Peyer's patch (tissue), 4 donors: ENCODE measurements at regions not wholly inside any gene's neighbourhood (a gene's known extent, or its start where the extent isn't known, plus 50 kb on each side); places are given as distances from the start of the nearest gene placed in this dataset.

ENCODE experiments used
- DNase-seq, 3 donors: peaks; one replicate each; pipeline ENCODE4 v3.0.0-alpha.2; 2017 to 2019
- H3K27ac ChIP-seq, 4 donors: fragments of 200-600 bp; sonication (generic); one replicate each; pipeline ENCODE4 v1.5.1; 2016 to 2019
- H3K27me3 ChIP-seq, 2 donors: fragments of 200-600 bp; sonication (generic); one replicate each; pipeline ENCODE4 v1.5.1; 2019
- H3K36me3 ChIP-seq, 3 donors: fragments of 200-600 bp; sonication (generic); one replicate each; pipeline ENCODE4 v1.5.1; 2016 to 2019
- H3K4me1 ChIP-seq, 4 donors: fragments of 200-600 bp; sonication (generic); one replicate each; pipeline ENCODE4 v1.5.1; 2016 to 2019
- H3K4me3 ChIP-seq, 4 donors: fragments of 200-600 bp; sonication (generic); 1 replicate in 3 of 4; 2 replicates in 1 of 4; pipeline ENCODE4 v1.5.1; 2016 to 2019; ENCODE audit warnings: mild to moderate bottlenecking in 1 of 4
- H3K9me3 ChIP-seq, 4 donors: fragments of 200-600 bp; sonication (generic); one replicate each; pipeline ENCODE4 v1.5.1; 2016 to 2019; ENCODE audit warnings: mild to moderate bottlenecking in 1 of 4
- POLR2A ChIP-seq, 2 donors: fragments of 450-650 bp; IDR thresholded peaks; one replicate each; pipeline ENCODE4 v1.5.1; 2017; ENCODE audit warnings: antibody characterized with exemption in 2 of 2, mild to moderate bottlenecking in 2 of 2, moderate library complexity in 2 of 2
- TF ChIP-seq, protein P1 (sequence below), 6 experiments: fragments of 450-650 bp in 4 of 6; fragments of 200-600 bp in 2 of 6; sonication (generic) in 1 of 6; IDR thresholded peaks; one replicate each; pipeline ENCODE4 v1.5.1; 2017 to 2019; ENCODE audit warnings: antibody characterized with exemption in 6 of 6, mild to moderate bottlenecking in 3 of 6, moderate library complexity in 1 of 6

DNA sequence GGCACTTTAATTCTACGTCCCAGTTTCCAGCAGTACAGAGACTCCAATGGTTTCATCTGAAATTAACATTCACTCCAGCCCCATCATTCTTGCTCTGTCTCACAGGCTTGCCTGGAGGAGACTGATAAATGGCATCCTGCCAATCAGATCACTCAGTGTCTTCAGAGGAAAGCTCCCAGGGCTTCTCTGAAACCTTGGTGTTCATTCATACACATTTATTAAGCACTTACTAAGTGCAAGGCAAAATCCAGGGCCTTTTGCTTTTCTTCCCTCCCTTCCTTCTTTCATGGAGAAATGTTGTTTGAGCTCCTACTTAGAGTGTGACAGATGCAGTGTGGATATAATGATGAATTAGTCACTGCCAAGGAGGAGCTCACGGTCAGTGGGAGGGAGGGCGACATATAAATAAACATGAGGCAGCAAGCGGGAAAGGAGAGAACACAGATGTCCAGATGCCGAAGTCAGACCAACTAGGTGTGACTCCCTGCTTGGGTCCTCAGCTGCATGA, 106.7 kb upstream of the DTNBP1 start:
- H3K36me3 ChIP-seq, result no peaks in the 10 kb centered on the region
- H3K27ac ChIP-seq, result no peak overlapping the region
- no peak for DNase-seq
- TF ChIP-seq POLR2A (IDR thresholded peaks at IDR 0.05), result no peak
- TF ChIP-seq, protein P1, sequence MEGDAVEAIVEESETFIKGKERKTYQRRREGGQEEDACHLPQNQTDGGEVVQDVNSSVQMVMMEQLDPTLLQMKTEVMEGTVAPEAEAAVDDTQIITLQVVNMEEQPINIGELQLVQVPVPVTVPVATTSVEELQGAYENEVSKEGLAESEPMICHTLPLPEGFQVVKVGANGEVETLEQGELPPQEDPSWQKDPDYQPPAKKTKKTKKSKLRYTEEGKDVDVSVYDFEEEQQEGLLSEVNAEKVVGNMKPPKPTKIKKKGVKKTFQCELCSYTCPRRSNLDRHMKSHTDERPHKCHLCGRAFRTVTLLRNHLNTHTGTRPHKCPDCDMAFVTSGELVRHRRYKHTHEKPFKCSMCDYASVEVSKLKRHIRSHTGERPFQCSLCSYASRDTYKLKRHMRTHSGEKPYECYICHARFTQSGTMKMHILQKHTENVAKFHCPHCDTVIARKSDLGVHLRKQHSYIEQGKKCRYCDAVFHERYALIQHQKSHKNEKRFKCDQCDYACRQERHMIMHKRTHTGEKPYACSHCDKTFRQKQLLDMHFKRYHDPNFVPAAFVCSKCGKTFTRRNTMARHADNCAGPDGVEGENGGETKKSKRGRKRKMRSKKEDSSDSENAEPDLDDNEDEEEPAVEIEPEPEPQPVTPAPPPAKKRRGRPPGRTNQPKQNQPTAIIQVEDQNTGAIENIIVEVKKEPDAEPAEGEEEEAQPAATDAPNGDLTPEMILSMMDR (IDR thresholded peaks at IDR 0.05), result no peak
- H3K27me3 ChIP-seq, result no peaks in the 10 kb centered on the region
- H3K4me3 ChIP-seq, result no peak overlapping the region
- no peaks in the 10 kb centered on the region for H3K4me1 ChIP-seq
- H3K9me3 ChIP-seq, result no peaks in the 10 kb centered on the region

DNA sequence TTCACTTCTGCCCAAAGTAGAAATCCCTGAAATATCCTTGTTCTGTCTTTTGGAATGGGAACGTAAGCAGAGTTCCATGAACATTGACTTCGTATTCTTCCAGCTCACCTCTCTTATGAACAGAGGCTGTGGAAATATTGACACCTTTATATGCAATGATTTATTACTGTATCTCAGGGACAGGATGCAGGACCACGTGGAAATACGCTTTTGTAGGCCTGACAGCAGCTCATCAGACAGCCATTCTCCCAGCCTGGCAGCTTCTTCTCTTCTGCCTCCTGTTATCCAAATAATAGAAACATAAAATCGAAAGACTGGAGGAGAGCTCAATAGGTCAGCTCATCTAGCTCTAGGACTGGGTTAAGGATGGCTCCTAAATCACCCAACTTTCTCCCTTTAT, 106.2 kb upstream of the DTNBP1 start:
- Histone ChIP-seq H3K27ac (no peak overlapping the region), H3K9me3 (no peaks in the 10 kb centered on the region), H3K4me1 (peaks cover 0 to 4% (median 0%) of the 10 kb centered on the region in 4 donors), H3K4me3 (no peak overlapping the region), H3K36me3 (no peaks in the 10 kb centered on the region), H3K27me3 (no peaks in the 10 kb centered on the region)
- TF ChIP-seq, protein P1 (IDR thresholded peaks at IDR 0.05), result no peak
- no peak for TF ChIP-seq POLR2A (IDR thresholded peaks at IDR 0.05)
- no peak for DNase-seq

DNA sequence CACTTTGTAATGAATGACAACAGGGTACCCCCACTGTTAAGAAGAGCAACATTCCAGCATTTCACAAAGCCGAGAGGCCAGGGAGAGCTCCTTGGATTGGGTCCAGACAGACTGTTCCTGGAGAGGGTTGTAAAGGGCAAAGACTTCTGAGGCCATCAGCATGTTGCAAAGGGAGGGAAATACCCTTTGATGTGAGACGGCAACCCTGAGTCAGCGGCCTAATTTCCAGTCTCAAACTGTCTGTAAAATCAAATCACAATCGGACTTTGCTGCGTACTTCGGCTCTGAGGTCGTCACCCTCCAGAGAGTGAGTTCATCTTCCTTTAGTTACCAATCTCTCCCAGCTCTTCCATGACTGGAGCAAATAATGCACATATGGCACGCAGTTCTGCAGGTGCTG, 101.0 kb upstream of the DTNBP1 start:
- Histone ChIP-seq H3K4me1 (peaks cover 0 to 4% (median 2%) of the 10 kb centered on the region in 4 donors), H3K27me3 (no peaks in the 10 kb centered on the region), H3K9me3 (no peaks in the 10 kb centered on the region), H3K36me3 (no peaks in the 10 kb centered on the region), H3K4me3 (no peak overlapping the region), H3K27ac (peak overlapping the region in 1 of 4 donors; percentile 22)
- DNase-seq, result peak in 2 of 3 donors; percentile 79 to 90
- TF ChIP-seq, protein P1 (IDR thresholded peaks at IDR 0.05), result no peak
- no peak for TF ChIP-seq POLR2A (IDR thresholded peaks at IDR 0.05)

DNA sequence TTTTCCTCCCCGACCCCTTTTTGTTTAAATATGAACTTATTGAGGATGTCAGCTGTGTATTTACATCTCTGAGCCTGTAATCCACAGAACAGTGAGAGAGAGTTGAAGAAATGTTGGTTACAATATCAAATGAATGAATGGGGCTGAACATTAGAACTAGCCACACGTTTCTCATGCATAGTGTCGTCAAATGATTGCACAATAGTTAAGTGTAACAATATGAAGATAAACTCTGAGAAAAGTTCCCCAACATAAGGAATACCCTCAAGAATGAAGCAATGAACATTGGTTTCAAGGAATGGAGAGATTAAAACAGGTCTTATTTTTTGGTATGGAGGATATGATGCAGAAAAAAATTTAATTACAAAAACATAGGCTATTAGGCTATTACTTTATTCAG, 100.5 kb upstream of the DTNBP1 start:
- H3K9me3 ChIP-seq, result no peaks in the 10 kb centered on the region
- H3K4me1 ChIP-seq, result peaks cover 0 to 4% (median 2%) of the 10 kb centered on the region in 4 donors
- no peak for DNase-seq
- H3K36me3 ChIP-seq, result no peaks in the 10 kb centered on the region
- H3K4me3 ChIP-seq, result no peak overlapping the region
- H3K27ac ChIP-seq, result no peak overlapping the region
- TF ChIP-seq POLR2A (IDR thresholded peaks at IDR 0.05), result no peak
- TF ChIP-seq, protein P1 (IDR thresholded peaks at IDR 0.05), result no peak
- no peaks in the 10 kb centered on the region for H3K27me3 ChIP-seq

DNA sequence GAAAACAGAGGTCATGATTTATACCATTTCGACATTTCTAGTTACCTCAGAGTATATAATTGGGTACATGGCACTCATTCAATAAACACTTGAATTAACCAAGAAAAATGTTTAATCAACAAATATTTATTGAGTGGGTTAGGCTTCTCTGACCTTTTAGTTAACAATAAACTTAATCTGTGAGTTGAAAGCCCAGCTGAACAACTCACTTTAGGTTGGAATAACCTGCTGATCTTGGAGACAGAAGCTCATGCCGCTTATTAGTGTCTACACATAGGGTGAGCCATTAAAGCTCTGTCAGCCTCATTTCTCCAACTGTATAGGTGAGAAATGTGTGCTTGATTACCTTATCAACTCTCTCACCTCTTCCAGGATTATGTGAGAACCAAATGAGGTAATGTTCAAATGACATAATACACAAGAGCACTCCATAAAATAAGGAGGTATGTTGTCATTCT, 98.2 kb upstream of the DTNBP1 start:
- TF ChIP-seq POLR2A (IDR thresholded peaks at IDR 0.05), result no peak
- TF ChIP-seq, protein P1 (IDR thresholded peaks at IDR 0.05), result no peak
- DNase-seq, result no peak
- H3K27ac ChIP-seq, result no peak overlapping the region

More for the DNA sequence above, 98.2 kb upstream of the DTNBP1 start:
- no peaks in the 10 kb centered on the region for H3K27me3 ChIP-seq
- H3K9me3 ChIP-seq, result no peaks in the 10 kb centered on the region
- peaks cover 0 to 4% (median 2%) of the 10 kb centered on the region in 4 donors for H3K4me1 ChIP-seq
- H3K4me3 ChIP-seq, result no peak overlapping the region
- no peaks in the 10 kb centered on the region for H3K36me3 ChIP-seq
